SK-N-SH (cell line): ENCODE measurements at regions not wholly inside any gene's neighbourhood (a gene's known extent, or its start where the extent isn't known, plus 50 kb on each side); places are given as distances from the start of the nearest gene placed in this dataset.

Experiments
- CTCF ChIA-PET: fragments of 300-600, 350-600 bp; formaldehyde crosslinking; extraction: SDS; loops from one replicate; lab custom pipeline; 2021; lab: Yijun Ruan, JAX
- POLR2A ChIA-PET: fragments of 350-600 bp; sonication (Branson Sonifier 250); formaldehyde crosslinking; extraction: SDS; loops from one replicate; lab custom pipeline; 2020; ENCODE audit warnings: antibody characterized with exemption, inconsistent platforms; lab: Yijun Ruan, JAX
- DNase-seq: peaks from one replicate; pipeline ENCODE4 v3.0.0; 2012
- H2AFZ ChIP-seq: fragments of 200-600 bp; sonication (generic); 2 replicates; pipeline ENCODE4 v1.8.1; 2016; ENCODE audit warnings: antibody characterized with exemption, mild to moderate bottlenecking, low read depth
- H3F3A ChIP-seq: fragments of 200-600 bp; sonication (generic); replicated peaks from 2 replicates; pipeline ENCODE3; 2016; ENCODE audit warnings: antibody characterized with exemption, mild to moderate bottlenecking; ENCODE audit not compliant: insufficient read depth
- H3K27ac ChIP-seq, 2 experiments: fragments of 200-500 bp in 1 of 2; fragments of 200-600 bp in 1 of 2; sonication (Bioruptor generic) in 1 of 2; sonication (generic), shearing (Covaris generic) in 1 of 2; 2 replicates each; pipeline versions ENCODE4 v1.5.1 to v1.6.1; 2014 to 2016; ENCODE audit warnings: low read depth in 2 of 2, inconsistent platforms in 1 of 2, low read length in 1 of 2, mild to moderate bottlenecking in 1 of 2, mixed read lengths in 1 of 2
- H3K27me3 ChIP-seq: fragments of 200-600 bp; sonication (generic), shearing (Covaris generic); 2 replicates; pipeline ENCODE4 v1.6.1; 2016; ENCODE audit warnings: mixed run types; ENCODE audit not compliant: insufficient read depth
- H3K36me3 ChIP-seq, 2 experiments: fragments of 200-500 bp in 1 of 2; fragments of 200-600 bp in 1 of 2; sonication (Bioruptor generic) in 1 of 2; sonication (generic) in 1 of 2; replicated peaks in 1 of 2; 2 replicates each; pipeline versions ENCODE3 to v1.5.1; 2014 to 2016; ENCODE audit warnings: low read length in 1 of 2, mild to moderate bottlenecking in 1 of 2; ENCODE audit not compliant: insufficient read depth in 2 of 2, control insufficient read depth in 1 of 2
- H3K4me1 ChIP-seq, 2 experiments: fragments of 200-500 bp in 1 of 2; fragments of 200-600 bp in 1 of 2; sonication (Bioruptor generic) in 1 of 2; sonication (generic), shearing (Covaris generic) in 1 of 2; 2 replicates each; pipeline versions ENCODE4 v1.5.1 to v1.6.1; 2014 to 2016; ENCODE audit warnings: low read depth in 1 of 2, low read length in 1 of 2, mixed run types in 1 of 2; ENCODE audit not compliant: insufficient read depth in 2 of 2, control insufficient read depth in 1 of 2
- H3K4me2 ChIP-seq: fragments of 200-600 bp; sonication (generic), shearing (Covaris generic); 2 replicates; pipeline ENCODE4 v1.6.1; 2017; ENCODE audit warnings: mixed run types
- H3K4me3 ChIP-seq, 2 experiments: fragments of 200-500 bp in 1 of 2; fragments of 200-600 bp in 1 of 2; sonication (Bioruptor generic) in 1 of 2; sonication (generic), shearing (Covaris generic) in 1 of 2; 2 replicates each; pipeline versions ENCODE4 v1.5.1 to v1.8.1; 2014 to 2016; ENCODE audit warnings: low read depth in 2 of 2, inconsistent platforms in 1 of 2, low read length in 1 of 2, mild to moderate bottlenecking in 1 of 2, mixed read lengths in 1 of 2, moderate library complexity in 1 of 2
- H3K79me2 ChIP-seq: fragments of 200-600 bp; sonication (generic); 2 replicates; pipeline ENCODE4 v1.8.1; 2017; ENCODE audit warnings: mild to moderate bottlenecking; ENCODE audit not compliant: insufficient read depth
- H3K9ac ChIP-seq: fragments of 200-600 bp; sonication (generic); 2 replicates; pipeline ENCODE4 v1.6.1; 2017; ENCODE audit warnings: mixed run types
- H3K9me2 ChIP-seq: fragments of 200-600 bp; sonication (generic); 2 replicates; pipeline ENCODE4 v1.6.1; 2017; ENCODE audit warnings: mixed run types
- H3K9me3 ChIP-seq: fragments of 200-600 bp; sonication (generic); 2 replicates; pipeline ENCODE4 v1.6.1; 2017; ENCODE audit warnings: mixed run types, mild to moderate bottlenecking, moderate library complexity
- H4K20me1 ChIP-seq: fragments of 200-600 bp; sonication (generic); 2 replicates; pipeline ENCODE4 v1.6.1; 2017; ENCODE audit warnings: mild to moderate bottlenecking, mixed run types; ENCODE audit not compliant: insufficient read depth
- EZH2phosphoT487 ChIP-seq: fragments of 200-600 bp; sonication (generic); IDR thresholded peaks from 2 replicates; pipeline ENCODE4 v1.6.1; 2017; ENCODE audit warnings: low read depth, mixed run types, mild to moderate bottlenecking, antibody characterized with exemption, moderate library complexity, borderline replicate concordance
- FOSL2 ChIP-seq: IDR thresholded peaks from 2 replicates; pipeline ENCODE4 v1.4.0; 2012; ENCODE audit warnings: low read depth, mild to moderate bottlenecking, moderate library complexity, borderline replicate concordance
- FOXJ3 ChIP-seq: sonication (generic); formaldehyde crosslinking; IDR thresholded peaks from 2 replicates; pipeline ENCODE4 v1.5.1; 2020; ENCODE audit warnings: mild to moderate bottlenecking, missing genetic modification reagents
- FOXM1 ChIP-seq: IDR thresholded peaks from 2 replicates; pipeline ENCODE4 v1.4.0; 2012; ENCODE audit warnings: low read depth, mild to moderate bottlenecking
- MEF2A ChIP-seq: IDR thresholded peaks from 2 replicates; pipeline ENCODE4 v1.4.0; 2012; ENCODE audit warnings: low read depth, borderline replicate concordance
- MXI1 ChIP-seq: IDR thresholded peaks from 2 replicates; pipeline ENCODE4 v1.6.1; 2012; ENCODE audit warnings: mild to moderate bottlenecking, low read depth, low read length, improper control_type of control experiment
- RAD21 ChIP-seq: IDR thresholded peaks from 2 replicates; pipeline ENCODE4 v1.6.1; 2012; ENCODE audit warnings: mild to moderate bottlenecking, low read length
- RCOR1 ChIP-seq: fragments of 150-350 bp; IDR thresholded peaks from 2 replicates; pipeline ENCODE4 v1.6.1; 2017; ENCODE audit warnings: antibody characterized with exemption, low read length
- REST ChIP-seq: IDR thresholded peaks from 2 replicates; pipeline ENCODE4 v1.6.1; 2012; ENCODE audit warnings: mild to moderate bottlenecking, low read depth, low read length, moderate library complexity
- RFX5 ChIP-seq: IDR thresholded peaks from 2 replicates; pipeline ENCODE4 v1.6.1; 2012; ENCODE audit warnings: mild to moderate bottlenecking, improper control_type of control experiment, low read length
- RXRA ChIP-seq: IDR thresholded peaks from 2 replicates; pipeline ENCODE4 v1.4.0; 2012; ENCODE audit warnings: low read depth, mild to moderate bottlenecking, borderline replicate concordance
- TEAD4 ChIP-seq: IDR thresholded peaks from 2 replicates; pipeline ENCODE4 v1.4.0; 2012; ENCODE audit warnings: mild to moderate bottlenecking, borderline replicate concordance; ENCODE audit not compliant: insufficient read depth
- ZBTB33 ChIP-seq: IDR thresholded peaks from 2 replicates; pipeline ENCODE4 v1.4.0; 2012; ENCODE audit warnings: low read depth, borderline replicate concordance
- WGBS: methylation state at CpG from one replicate; pipeline ENCODE4 v1.1.6; 2017; ENCODE audit warnings: low lambda C conversion rate; 5-methylcytosine and 5-hydroxymethylcytosine counted together

GRCh38 chr9:109972026-109972882 lies 192.3 kb downstream of the PALM2AKAP2 start:
- ChIA-PET POLR2A (no interaction called here), CTCF (no interaction called here)
- H3K36me3 ChIP-seq: peaks cover 0 to 18% of the 10 kb centered on the region in 2 experiments
- no peak overlapping the region for H3K9ac ChIP-seq
- DNase-seq: no peak
- H3K27ac ChIP-seq: no peak overlapping the region
- TF ChIP-seq RXRA (no peak), FOXM1 (no peak)
- H3K4me1 ChIP-seq: no peaks in the 10 kb centered on the region
- WGBS: 81% methylated on average over 6 of the region's 6 CpGs
- no peak overlapping the region for H3K4me3 ChIP-seq
- no peaks in the 10 kb centered on the region for H4K20me1 ChIP-seq
- H3K9me2 ChIP-seq: no peaks in the 10 kb centered on the region
- H3K9me3 ChIP-seq: no peaks in the 10 kb centered on the region
- H3K79me2 ChIP-seq: peaks cover 3% of the 10 kb centered on the region; the same call in 1 of the 2 replicates
- peaks cover 8% of the 10 kb centered on the region for H3F3A ChIP-seq
- no peak overlapping the region for H2AFZ ChIP-seq
- no peaks in the 10 kb centered on the region for H3K27me3 ChIP-seq
- no peak overlapping the region for H3K4me2 ChIP-seq

DNA sequence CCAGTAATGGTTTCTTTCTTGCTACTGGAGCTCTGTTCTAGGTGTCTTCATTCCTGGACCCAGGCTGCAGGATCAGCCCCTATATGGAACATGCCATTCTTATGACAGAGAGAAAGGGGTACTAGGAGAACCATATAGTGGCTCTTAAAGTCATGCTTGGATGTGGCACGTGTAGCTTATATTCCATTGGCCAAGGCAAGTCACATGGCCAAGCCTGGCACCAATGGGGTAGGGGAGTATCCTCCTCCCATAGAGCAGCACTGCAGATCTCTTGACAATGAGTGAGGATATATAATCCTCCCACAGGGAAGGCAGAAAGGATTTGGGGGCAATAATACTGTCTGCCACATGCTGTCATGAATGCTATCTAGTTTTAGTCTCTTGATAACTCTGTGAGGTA lies 193.3 kb downstream of the PALM2AKAP2 start:
- H3K4me2 ChIP-seq: no peak overlapping the region
- TF ChIP-seq MEF2A (no peak), ZBTB33 (no peak)
- 89% methylated on average over 1 of the region's 1 CpG for WGBS
- no peak overlapping the region for H3K27ac ChIP-seq
- ChIA-PET POLR2A (no interaction called here), CTCF (no interaction called here)
- no peak overlapping the region for H3K9ac ChIP-seq
- H3K4me1 ChIP-seq: no peaks in the 10 kb centered on the region
- DNase-seq: no peak
- no peaks in the 10 kb centered on the region for H4K20me1 ChIP-seq
- peaks cover 8% of the 10 kb centered on the region for H3F3A ChIP-seq
- H3K9me3 ChIP-seq: no peaks in the 10 kb centered on the region
- no peaks in the 10 kb centered on the region for H3K27me3 ChIP-seq
- H2AFZ ChIP-seq: no peak overlapping the region
- peaks cover 3% of the 10 kb centered on the region; the same call in 1 of the 2 replicates for H3K79me2 ChIP-seq
- peaks cover 0 to 18% of the 10 kb centered on the region in 2 experiments for H3K36me3 ChIP-seq
- no peak overlapping the region for H3K4me3 ChIP-seq
- H3K9me2 ChIP-seq: no peaks in the 10 kb centered on the region

- Histone ChIP-seq H3F3A (peaks cover 8% of the 10 kb centered on the region), H3K79me2 (peaks cover 3% of the 10 kb centered on the region; the same call in 1 of the 2 replicates), H3K9me3 (no peaks in the 10 kb centered on the region), H3K4me1 (no peaks in the 10 kb centered on the region), H3K4me2 (no peak overlapping the region), H2AFZ (no peak overlapping the region), H3K27ac (no peak overlapping the region), H4K20me1 (no peaks in the 10 kb centered on the region), H3K4me3 (no peak overlapping the region), H3K27me3 (no peaks in the 10 kb centered on the region), H3K9me2 (no peaks in the 10 kb centered on the region), H3K36me3 (peaks cover 0 to 18% of the 10 kb centered on the region in 2 experiments), H3K9ac (no peak overlapping the region)
- DNase-seq: no peak
- ChIA-PET POLR2A (no interaction called here), CTCF (no interaction called here)
- WGBS: 98% methylated on average over 4 of the region's 7 CpGs
- no peak for TF ChIP-seq RFX5
- no peak for TF ChIP-seq EZH2phosphoT487
- TF ChIP-seq RCOR1: no peak
- TF ChIP-seq REST: no peak
- TF ChIP-seq FOSL2: no peak
- TF ChIP-seq MEF2A: no peak
- no peak for TF ChIP-seq RXRA
- TF ChIP-seq MXI1: no peak
- TF ChIP-seq TEAD4: no peak
- no peak for TF ChIP-seq FOXJ3 (CRISPR knock-in tag)
- TF ChIP-seq RAD21: no peak
These were observed 194.3 kb downstream of the PALM2AKAP2 start for GRCh38 chr9:109974143-109974917.
